ENCODE measurements at regions not wholly inside any gene's neighbourhood (a gene's known extent, or its start where the extent isn't known, plus 50 kb on each side); places are given as distances from the start of the nearest gene placed in this dataset.
"Not testable (repeated sequence)": the region's sequence is repeated elsewhere in the genome, so short reads cannot be mapped to it uniquely, and the experiment has no call there.

DNA sequence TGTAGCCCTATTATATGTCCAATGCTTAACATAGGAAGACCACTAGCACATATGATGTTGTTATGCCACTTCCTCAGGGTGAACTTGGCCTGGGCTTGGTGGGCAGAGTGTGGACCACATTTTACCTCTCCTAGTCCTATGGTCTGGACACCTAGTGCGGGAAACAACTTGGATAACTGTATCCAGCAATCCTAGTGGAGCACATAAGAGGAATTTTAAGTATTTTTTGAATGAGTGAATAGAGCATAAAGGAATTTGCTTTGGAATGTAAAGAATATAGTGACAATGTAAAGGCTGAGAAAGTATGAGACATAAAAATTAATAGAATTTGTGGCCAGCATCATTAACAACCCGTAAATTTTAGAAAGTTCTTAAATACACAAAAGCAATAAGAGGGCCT is 528.9 kb downstream of the IGSF11 start:
- in situ Hi-C loops (cut with MboI; ENCODE audit: low pct_unique_long_range_greater_than_20kb, low sequenced_read_pairs) = no loop called here
- no peak for DNase-seq

DNA sequence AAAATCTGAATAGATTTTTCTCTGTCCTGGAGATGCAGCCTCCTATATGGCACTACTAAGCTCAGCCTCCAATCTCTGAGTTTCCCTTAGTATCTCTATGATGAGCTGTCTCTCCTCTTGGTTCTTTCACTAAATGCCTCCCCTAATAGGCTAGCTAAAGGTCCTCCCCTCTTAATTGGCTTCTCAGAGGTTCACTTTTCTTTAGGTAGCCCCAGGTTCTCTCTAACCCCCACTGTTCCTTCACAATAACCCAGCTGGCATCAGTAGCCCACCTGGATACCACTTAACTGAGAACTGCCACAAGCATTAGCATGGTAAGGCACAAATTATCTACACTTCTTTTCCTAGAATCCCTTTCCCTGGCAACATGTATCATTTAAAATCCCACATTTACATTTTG is 523.2 kb downstream of the IGSF11 start:
- no peak for DNase-seq
- in situ Hi-C loops (cut with MboI; ENCODE audit: low pct_unique_long_range_greater_than_20kb, low sequenced_read_pairs) = no loop called here

- in situ Hi-C loops (cut with MboI; ENCODE audit: low pct_unique_long_range_greater_than_20kb, low sequenced_read_pairs) = no loop called here
- DNase-seq = no peak
These were observed 522.3 kb downstream of the IGSF11 start for GRCh38 chr3:118512301-118512700.

GRCh38 chr3:118525077-118525476 is 509.6 kb downstream of the IGSF11 start:
- DNase-seq = no peak
- in situ Hi-C loops (cut with MboI; ENCODE audit: low pct_unique_long_range_greater_than_20kb, low sequenced_read_pairs) = no loop called here

GRCh38 chr3:118526758-118527513 is 507.7 kb downstream of the IGSF11 start:
- no peak for DNase-seq
- in situ Hi-C loops (cut with MboI; ENCODE audit: low pct_unique_long_range_greater_than_20kb, low sequenced_read_pairs) = no loop called here

GRCh38 chr3:118527514-118528044 is 507.1 kb downstream of the IGSF11 start:
- in situ Hi-C loops (cut with MboI; ENCODE audit: low pct_unique_long_range_greater_than_20kb, low sequenced_read_pairs) = no loop called here
- no peak for DNase-seq

DNA sequence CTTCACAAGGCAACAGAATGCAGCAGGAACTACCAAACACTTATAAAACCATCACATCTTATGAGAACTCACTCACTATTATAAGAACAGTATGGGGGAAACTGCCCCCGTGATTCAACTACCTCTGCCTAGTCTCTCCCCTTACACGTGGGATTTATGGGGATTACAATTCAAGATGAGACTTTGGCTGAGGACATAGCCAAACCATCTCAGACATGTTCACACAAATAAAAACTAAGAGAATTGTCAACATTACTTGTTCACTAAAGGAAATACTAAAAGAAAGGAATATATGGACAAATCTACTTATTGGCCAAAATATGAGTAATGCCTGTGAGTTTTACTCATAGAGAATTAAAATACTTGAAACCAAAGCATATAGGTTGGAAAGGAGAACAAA is 505.1 kb downstream of the IGSF11 start:
- in situ Hi-C loops (cut with MboI; ENCODE audit: low pct_unique_long_range_greater_than_20kb, low sequenced_read_pairs) = no loop called here
- DNase-seq = no peak

DNA sequence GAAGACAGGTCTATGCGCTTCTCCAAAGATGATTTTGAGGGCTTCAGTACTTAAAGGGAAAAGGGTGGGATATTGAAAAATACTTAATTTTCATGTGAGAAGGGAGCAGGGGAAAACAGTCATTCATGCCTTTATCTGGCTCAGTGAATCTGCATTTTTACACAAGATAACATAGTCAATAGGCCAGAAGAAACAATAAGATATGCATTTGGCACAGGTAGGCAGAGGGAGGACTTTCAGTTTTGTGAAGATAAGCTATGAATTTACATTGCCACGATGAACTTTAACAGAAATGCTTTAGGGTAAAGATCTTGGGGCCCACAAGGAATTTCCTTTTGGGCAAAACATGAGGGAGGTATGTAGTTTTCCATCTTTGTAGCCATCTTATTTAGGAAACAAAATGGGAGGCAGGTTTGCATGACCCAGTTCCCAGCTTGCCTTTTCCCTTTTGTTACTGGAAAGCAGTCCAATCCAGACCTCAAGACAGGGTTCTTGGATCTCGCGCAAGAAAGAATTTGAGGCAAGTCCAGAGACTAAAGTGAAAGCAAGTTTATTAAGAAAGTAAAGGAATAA is 504.2 kb downstream of the IGSF11 start:
- in situ Hi-C loops (cut with MboI; ENCODE audit: low pct_unique_long_range_greater_than_20kb, low sequenced_read_pairs) = no loop called here
- no peak for DNase-seq

DNA sequence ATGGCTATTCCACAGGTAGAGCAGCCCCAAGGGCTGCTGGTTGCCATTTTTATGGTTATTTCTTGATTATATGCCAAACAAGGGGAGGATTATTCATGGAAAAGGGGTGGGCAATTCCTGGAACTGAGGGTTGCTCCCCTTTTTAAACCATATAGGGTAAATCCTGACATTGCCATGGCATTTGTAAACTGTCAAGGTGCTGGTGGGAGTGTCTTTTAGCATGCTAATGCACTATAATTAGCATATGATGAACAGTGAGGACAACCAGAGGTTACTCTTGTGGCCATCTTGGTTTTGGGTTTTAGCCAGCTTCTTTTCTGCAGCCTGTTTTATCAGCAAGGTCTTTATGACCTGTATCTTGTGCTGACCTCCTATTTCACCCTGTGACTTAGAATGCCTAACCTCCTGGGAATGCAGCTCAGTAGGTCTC is 503.7 kb downstream of the IGSF11 start:
- in situ Hi-C loops (cut with MboI; ENCODE audit: low pct_unique_long_range_greater_than_20kb, low sequenced_read_pairs); DNase-seq: not testable (repeated sequence)

- in situ Hi-C loops (cut with MboI; ENCODE audit: low pct_unique_long_range_greater_than_20kb, low sequenced_read_pairs) = no loop called here
- no peak for DNase-seq
These were observed 502.8 kb downstream of the IGSF11 start for GRCh38 chr3:118531816-118532215.

DNA sequence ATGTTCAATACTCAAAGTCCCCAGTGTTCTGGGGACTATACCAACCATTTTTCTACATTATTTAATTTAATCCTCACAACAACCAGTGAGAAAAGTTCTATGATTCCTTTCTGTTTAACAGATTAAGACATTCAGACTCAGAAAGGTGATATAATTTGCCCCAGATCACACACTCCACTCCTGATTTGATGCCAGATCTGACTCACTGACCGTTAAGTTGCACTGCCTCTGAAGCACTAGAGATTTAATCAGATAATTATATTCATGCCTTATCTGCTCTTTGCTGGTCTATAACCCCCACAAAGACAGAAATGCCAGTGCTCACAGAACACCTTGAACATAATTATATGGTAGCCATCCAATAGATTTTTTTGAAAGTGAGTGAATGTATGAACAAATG is 501.0 kb downstream of the IGSF11 start:
- DNase-seq = no peak
- in situ Hi-C loops (cut with MboI; ENCODE audit: low pct_unique_long_range_greater_than_20kb, low sequenced_read_pairs) = no loop called here

DNA sequence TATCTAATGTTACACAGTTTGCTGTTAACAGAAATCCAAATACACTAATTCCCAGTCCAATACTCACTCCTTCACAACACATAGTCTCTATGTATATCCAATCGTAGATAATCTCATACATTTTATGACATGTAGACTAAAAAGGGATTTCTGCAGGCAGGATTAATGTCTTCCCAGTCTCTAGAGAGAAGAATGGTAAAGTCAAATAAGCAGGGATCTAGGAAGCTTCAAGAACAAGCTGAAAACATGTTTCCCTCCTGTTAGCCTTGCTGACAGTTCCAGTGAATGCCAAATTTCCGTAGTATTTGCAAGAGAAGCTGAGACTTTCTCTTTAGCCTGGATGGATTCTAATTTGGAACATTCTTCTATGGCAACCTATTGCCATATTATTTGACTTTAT is 500.1 kb downstream of the IGSF11 start:
- in situ Hi-C loops (cut with MboI; ENCODE audit: low pct_unique_long_range_greater_than_20kb, low sequenced_read_pairs) = no loop called here
- DNase-seq = no peak

DNA sequence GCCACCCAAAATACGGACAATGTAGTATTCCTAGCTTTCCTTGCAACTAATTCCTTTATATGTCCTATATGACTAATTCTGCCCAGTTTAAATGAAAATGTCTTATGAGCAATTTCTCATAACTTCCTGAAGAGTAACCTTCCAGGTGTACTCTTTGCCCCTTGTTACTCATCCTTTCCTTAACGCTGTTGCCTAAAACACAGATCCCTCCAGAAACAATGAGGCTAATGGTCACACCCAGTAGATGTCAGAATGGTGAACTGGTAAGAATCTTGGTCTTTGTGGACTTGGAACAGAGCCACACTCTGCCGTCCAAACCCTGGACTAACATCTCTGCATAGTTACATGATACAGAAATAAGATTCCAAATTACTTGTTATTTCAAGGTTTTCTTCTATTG is 497.9 kb downstream of the IGSF11 start:
- in situ Hi-C loops (cut with MboI; ENCODE audit: low pct_unique_long_range_greater_than_20kb, low sequenced_read_pairs) = no loop called here
- DNase-seq = no peak

DNA sequence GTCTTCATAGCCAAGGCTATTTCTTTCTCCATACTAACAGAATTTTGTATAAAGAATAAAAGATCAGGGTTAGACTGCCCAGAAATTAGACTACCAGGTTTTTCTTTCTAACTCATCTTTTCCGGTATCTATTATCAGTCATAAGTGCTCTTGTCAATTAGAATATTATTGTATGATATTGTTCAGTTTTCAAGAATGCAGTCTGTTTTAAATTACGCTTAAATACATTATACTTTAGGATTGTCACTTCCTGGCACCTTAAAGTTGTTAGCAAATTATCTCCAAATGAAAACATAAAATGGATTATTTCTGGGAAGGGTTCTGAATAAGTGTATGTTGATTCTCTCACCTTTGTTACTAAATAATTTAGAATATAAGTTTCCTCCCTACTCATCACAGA is 497.2 kb downstream of the IGSF11 start:
- in situ Hi-C loops (cut with MboI; ENCODE audit: low pct_unique_long_range_greater_than_20kb, low sequenced_read_pairs) = no loop called here
- DNase-seq = no peak

GRCh38 chr3:118538187-118538586 is 496.5 kb downstream of the IGSF11 start:
- in situ Hi-C loops (cut with MboI; ENCODE audit: low pct_unique_long_range_greater_than_20kb, low sequenced_read_pairs) = no loop called here
- DNase-seq = no peak

DNA sequence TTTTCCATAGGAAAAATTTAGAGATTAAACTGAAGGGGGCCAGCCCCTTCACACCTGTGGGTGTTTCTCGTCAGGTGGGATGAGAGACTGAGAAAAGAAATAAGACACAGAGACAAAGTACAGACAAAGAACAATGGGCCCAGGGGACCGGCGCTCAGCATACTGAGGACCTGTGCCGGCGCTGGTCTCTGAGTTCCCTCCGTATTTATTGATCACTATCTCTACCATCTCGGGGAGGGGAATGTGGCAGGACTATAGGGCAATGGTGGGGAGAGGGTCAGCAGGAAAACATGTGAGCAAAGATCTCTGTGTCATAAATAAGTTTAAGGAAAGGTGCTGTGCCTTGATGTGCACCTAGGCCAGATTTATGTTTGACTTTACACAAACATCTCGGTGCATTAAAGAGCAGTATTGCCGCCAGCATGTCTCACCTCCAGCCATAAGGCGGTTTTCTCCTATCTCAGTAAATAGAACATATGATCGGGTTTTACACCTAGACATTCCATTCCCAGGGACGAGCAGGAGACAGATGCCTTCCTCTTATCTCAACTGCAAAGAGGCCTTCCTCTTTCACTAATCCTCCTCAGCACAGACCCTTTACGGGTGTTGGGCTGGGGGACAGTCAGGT is 494.7 kb downstream of the IGSF11 start:
- DNase-seq; in situ Hi-C loops (cut with MboI; ENCODE audit: low pct_unique_long_range_greater_than_20kb, low sequenced_read_pairs): not testable (repeated sequence)

DNA sequence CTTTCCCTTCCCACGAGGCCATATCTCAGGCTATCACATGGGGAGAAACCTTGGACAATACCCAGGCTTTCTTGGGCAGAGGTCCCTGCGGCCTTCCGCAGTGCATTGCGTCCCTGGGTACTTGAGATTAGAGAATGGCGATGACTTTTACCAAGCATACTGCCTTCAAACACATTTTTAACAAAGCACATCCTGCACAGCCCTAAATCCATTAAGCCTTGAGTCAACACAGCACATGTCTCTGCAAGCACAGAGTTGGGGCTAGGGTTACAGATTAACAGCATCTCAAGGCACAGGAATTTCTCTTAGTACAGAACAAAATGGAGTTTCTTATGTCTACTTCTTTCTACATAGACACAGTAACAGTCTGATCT is 494.2 kb downstream of the IGSF11 start:
- in situ Hi-C loops (cut with MboI; ENCODE audit: low pct_unique_long_range_greater_than_20kb, low sequenced_read_pairs); DNase-seq: not testable (repeated sequence)

- in situ Hi-C loops (cut with MboI; ENCODE audit: low pct_unique_long_range_greater_than_20kb, low sequenced_read_pairs) = no loop called here
- no peak for DNase-seq
These were observed 493.8 kb downstream of the IGSF11 start for GRCh38 chr3:118540826-118541225.

DNA sequence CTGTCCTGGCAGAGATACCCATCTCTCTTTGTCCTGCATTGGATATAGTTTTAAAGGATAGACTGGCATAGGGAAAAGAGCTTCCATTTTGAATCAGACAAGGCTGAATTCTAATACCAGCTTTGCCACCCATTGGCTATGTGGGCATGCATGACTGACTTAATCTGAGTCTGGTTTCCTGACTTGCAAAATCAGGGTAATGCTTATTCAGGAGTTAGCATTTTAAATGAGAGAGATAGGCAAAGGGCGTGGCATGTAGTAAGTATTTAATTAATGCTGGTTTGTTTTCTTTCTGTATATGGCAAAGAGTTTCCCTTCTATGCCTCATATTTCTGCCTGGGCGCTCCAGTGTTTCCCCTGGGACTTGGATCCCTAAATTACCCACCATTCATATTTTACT is 492.9 kb downstream of the IGSF11 start:
- in situ Hi-C loops (cut with MboI; ENCODE audit: low pct_unique_long_range_greater_than_20kb, low sequenced_read_pairs) = no loop called here
- no peak for DNase-seq

DNA sequence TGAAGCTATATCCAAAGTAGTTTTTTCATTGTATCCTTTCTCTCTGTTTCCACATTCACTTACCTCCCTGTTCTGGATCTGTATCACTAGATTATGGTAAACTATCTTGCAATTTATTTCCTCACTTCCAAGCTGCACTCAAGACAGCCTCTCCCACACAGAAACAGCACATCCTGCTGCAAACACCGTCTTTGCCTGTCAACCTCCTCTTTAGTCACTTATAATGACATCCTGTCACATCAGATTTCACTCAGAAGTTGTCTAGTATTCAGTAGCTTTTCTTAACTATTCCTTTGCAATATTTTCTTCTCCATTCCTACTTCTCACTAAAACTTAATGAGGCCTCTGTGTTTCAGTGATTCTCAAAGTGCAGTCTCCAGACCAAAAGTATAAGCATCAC is 490.8 kb downstream of the IGSF11 start:
- in situ Hi-C loops (cut with MboI; ENCODE audit: low pct_unique_long_range_greater_than_20kb, low sequenced_read_pairs) = no loop called here
- DNase-seq = no peak

All from KBM-7 (cell line).